HEK293T (cell line): ENCODE measurements at regions not wholly inside any gene's neighbourhood (a gene's known extent, or its start where the extent isn't known, plus 50 kb on each side); places are given as distances from the start of the nearest gene placed in this dataset.

Experiments
- ARNT ChIP-seq: fragments of 450-650 bp; IDR thresholded peaks from 2 replicates; pipeline ENCODE4 v1.6.1; 2017; ENCODE audit warnings: mild to moderate bottlenecking
- BHLHE40 ChIP-seq: fragments of 450-650 bp; IDR thresholded peaks from 2 replicates; pipeline ENCODE4 v1.6.1; 2016; ENCODE audit warnings: mild to moderate bottlenecking, moderate library complexity, borderline replicate concordance
- FOXM1 ChIP-seq: fragments of 450-650 bp; IDR thresholded peaks from 2 replicates; pipeline ENCODE4 v1.6.1; 2017; ENCODE audit warnings: mild to moderate bottlenecking, borderline replicate concordance
- L3MBTL2 ChIP-seq: fragments of 450-650 bp; conservative IDR thresholded peaks from 2 replicates; pipeline ENCODE4 v1.6.1; 2016; ENCODE audit warnings: mild to moderate bottlenecking
- SP1 ChIP-seq: fragments of 450-650 bp; IDR thresholded peaks from 2 replicates; pipeline ENCODE4 v1.6.1; 2017

GRCh38 chr18:47542551-47542950 is 291.1 kb upstream of the SKOR2 start:
- TF ChIP-seq ARNT (no peak), L3MBTL2 (no peak), SP1 (no peak), FOXM1 (no peak), BHLHE40 (no peak)
